HCEC 1CT (cell line): ENCODE measurements at regions not wholly inside any gene's neighbourhood (a gene's known extent, or its start where the extent isn't known, plus 50 kb on each side); places are given as distances from the start of the nearest gene placed in this dataset.

Source experiments
- DNase-seq: peaks from one replicate; pipeline ENCODE4 v3.0.0-alpha.2; 2017

GRCh38 chr11:10618490-10618889 is 50.0 kb upstream of the LYVE1 start:
- DNase-seq: no peak
